ENCODE measurements at regions not wholly inside any gene's neighbourhood (a gene's known extent, or its start where the extent isn't known, plus 50 kb on each side); places are given as distances from the start of the nearest gene placed in this dataset.

- H3K9ac ChIP-seq (ENCODE audit: control insufficient read depth, extremely low read depth, insufficient read depth, low read length) = no peak overlapping the region
- no peaks in the 10 kb centered on the region for H3K27me3 ChIP-seq (ENCODE audit: control insufficient read depth, extremely low read depth, insufficient read depth, low read length)
- no peak overlapping the region for H3K27ac ChIP-seq (ENCODE audit: control insufficient read depth, insufficient read depth, low read length)
- no peaks in the 10 kb centered on the region for H3K9me3 ChIP-seq (ENCODE audit: control insufficient read depth, low read depth, low read length)
- no peaks in the 10 kb centered on the region for H4K20me1 ChIP-seq (ENCODE audit: control insufficient read depth, extremely low read depth, insufficient read depth, low read length)
- H2AFZ ChIP-seq (ENCODE audit: control insufficient read depth, low read length) = no peak overlapping the region
- no peaks in the 10 kb centered on the region for H3K9me1 ChIP-seq (ENCODE audit: control insufficient read depth, extremely low read depth, insufficient read depth, low read length)
- dilution Hi-C loops (cut with MboI; ENCODE audit: extremely low pct_ligation_motif_present, low sequenced_read_pairs) = no loop called here
- H3K79me2 ChIP-seq (ENCODE audit: control insufficient read depth, insufficient read depth, low read length) = no peaks in the 10 kb centered on the region
- TF ChIP-seq, protein P1, sequence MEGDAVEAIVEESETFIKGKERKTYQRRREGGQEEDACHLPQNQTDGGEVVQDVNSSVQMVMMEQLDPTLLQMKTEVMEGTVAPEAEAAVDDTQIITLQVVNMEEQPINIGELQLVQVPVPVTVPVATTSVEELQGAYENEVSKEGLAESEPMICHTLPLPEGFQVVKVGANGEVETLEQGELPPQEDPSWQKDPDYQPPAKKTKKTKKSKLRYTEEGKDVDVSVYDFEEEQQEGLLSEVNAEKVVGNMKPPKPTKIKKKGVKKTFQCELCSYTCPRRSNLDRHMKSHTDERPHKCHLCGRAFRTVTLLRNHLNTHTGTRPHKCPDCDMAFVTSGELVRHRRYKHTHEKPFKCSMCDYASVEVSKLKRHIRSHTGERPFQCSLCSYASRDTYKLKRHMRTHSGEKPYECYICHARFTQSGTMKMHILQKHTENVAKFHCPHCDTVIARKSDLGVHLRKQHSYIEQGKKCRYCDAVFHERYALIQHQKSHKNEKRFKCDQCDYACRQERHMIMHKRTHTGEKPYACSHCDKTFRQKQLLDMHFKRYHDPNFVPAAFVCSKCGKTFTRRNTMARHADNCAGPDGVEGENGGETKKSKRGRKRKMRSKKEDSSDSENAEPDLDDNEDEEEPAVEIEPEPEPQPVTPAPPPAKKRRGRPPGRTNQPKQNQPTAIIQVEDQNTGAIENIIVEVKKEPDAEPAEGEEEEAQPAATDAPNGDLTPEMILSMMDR (optimal IDR thresholded peaks at IDR 0.05 in 1 of 3, IDR thresholded peaks at IDR 0.05 in 1 of 3, conservative IDR thresholded peaks at IDR 0.05 in 1 of 3; ENCODE audit: extremely low read depth in 1 of 3, insufficient read depth in 2 of 3, low read length in 3 of 3) = no peak
- TF ChIP-seq EZH2 (IDR thresholded peaks at IDR 0.05; ENCODE audit: low read length) = no peak
- no peaks in the 10 kb centered on the region for H3K4me1 ChIP-seq (ENCODE audit: control insufficient read depth, extremely low read depth, insufficient read depth, low read length)
- no peak overlapping the region for H3K4me2 ChIP-seq (ENCODE audit: control insufficient read depth, extremely low read depth, insufficient read depth, low read depth, low read length)
- no peaks in the 10 kb centered on the region for H3K36me3 ChIP-seq (ENCODE audit: control insufficient read depth in 2 of 2, extremely low read depth in 1 of 2, insufficient read depth in 2 of 2, low read length in 2 of 2)
- FAIRE-seq (no peak), DNase-seq (ENCODE audit: low read depth, low spot score) (no peak)
- H3K4me3 ChIP-seq (ENCODE audit: control insufficient read depth in 2 of 3, extremely low read depth in 1 of 3, insufficient read depth in 2 of 3, low read depth in 1 of 3, low read length in 3 of 3) = no peak overlapping the region
These were observed 470.1 kb downstream of the TLE4 start for GRCh38 chr9:80041821-80042220.

DNA sequence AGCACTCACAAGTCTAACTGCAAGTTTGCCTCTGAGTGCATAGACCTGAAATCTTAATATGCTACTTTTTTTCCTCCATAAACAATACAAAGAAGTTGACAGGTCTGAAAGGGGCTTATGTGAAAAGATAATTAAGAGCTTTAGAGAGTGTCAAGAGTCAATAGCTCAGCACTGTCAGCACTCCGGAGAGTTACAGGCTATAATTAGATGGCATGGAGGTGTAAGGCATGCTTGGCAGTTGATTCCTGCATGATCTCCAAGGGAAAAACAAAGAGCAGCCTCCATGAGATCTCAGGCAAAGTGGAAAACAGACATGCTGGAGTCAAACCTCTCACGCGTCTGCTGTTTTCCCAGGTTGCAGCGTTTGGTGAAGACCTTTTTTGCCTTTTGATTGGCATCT is 468.7 kb downstream of the TLE4 start:
- no peaks in the 10 kb centered on the region for H3K79me2 ChIP-seq (ENCODE audit: control insufficient read depth, insufficient read depth, low read length)
- no peaks in the 10 kb centered on the region for H4K20me1 ChIP-seq (ENCODE audit: control insufficient read depth, extremely low read depth, insufficient read depth, low read length)
- no peaks in the 10 kb centered on the region for H3K4me1 ChIP-seq (ENCODE audit: control insufficient read depth, extremely low read depth, insufficient read depth, low read length)
- FAIRE-seq (no peak), DNase-seq (ENCODE audit: low read depth, low spot score) (no peak)
- H2AFZ ChIP-seq (ENCODE audit: control insufficient read depth, low read length) = no peak overlapping the region
- no peak overlapping the region for H3K9ac ChIP-seq (ENCODE audit: control insufficient read depth, extremely low read depth, insufficient read depth, low read length)
- H3K36me3 ChIP-seq (ENCODE audit: control insufficient read depth in 2 of 2, extremely low read depth in 1 of 2, insufficient read depth in 2 of 2, low read length in 2 of 2) = no peaks in the 10 kb centered on the region
- no peaks in the 10 kb centered on the region for H3K9me3 ChIP-seq (ENCODE audit: control insufficient read depth, low read depth, low read length)
- no peak for TF ChIP-seq EZH2 (IDR thresholded peaks at IDR 0.05; ENCODE audit: low read length)
- TF ChIP-seq, protein P1 (optimal IDR thresholded peaks at IDR 0.05 in 1 of 3, IDR thresholded peaks at IDR 0.05 in 1 of 3, conservative IDR thresholded peaks at IDR 0.05 in 1 of 3; ENCODE audit: extremely low read depth in 1 of 3, insufficient read depth in 2 of 3, low read length in 3 of 3) = no peak
- no peaks in the 10 kb centered on the region for H3K27me3 ChIP-seq (ENCODE audit: control insufficient read depth, extremely low read depth, insufficient read depth, low read length)
- no peaks in the 10 kb centered on the region for H3K9me1 ChIP-seq (ENCODE audit: control insufficient read depth, extremely low read depth, insufficient read depth, low read length)
- H3K27ac ChIP-seq (ENCODE audit: control insufficient read depth, insufficient read depth, low read length) = no peak overlapping the region
- no peak overlapping the region for H3K4me3 ChIP-seq (ENCODE audit: control insufficient read depth in 2 of 3, extremely low read depth in 1 of 3, insufficient read depth in 2 of 3, low read depth in 1 of 3, low read length in 3 of 3)
- dilution Hi-C loops (cut with MboI; ENCODE audit: extremely low pct_ligation_motif_present, low sequenced_read_pairs) = no loop called here
- no peak overlapping the region for H3K4me2 ChIP-seq (ENCODE audit: control insufficient read depth, extremely low read depth, insufficient read depth, low read depth, low read length)
